Vagina (tissue), 2 donors: ENCODE measurements at regions not wholly inside any gene's neighbourhood (a gene's known extent, or its start where the extent isn't known, plus 50 kb on each side); places are given as distances from the start of the nearest gene placed in this dataset.

ENCODE experiments used
- POLR2AphosphoS5 ChIP-seq, 2 donors: sonication (generic); formaldehyde crosslinking; IDR thresholded peaks; one replicate each; pipeline ENCODE4 v1.9.0; 2017; ENCODE audit warnings: antibody characterized with exemption in 2 of 2, mild to moderate bottlenecking in 2 of 2, low read depth in 1 of 2; ENCODE audit not compliant: insufficient read depth in 1 of 2
- TF ChIP-seq, protein P1 (sequence below), 3 experiments: fragments of 450-650 bp in 2 of 3; fragments of 200-600 bp in 1 of 3; sonication (generic) in 1 of 3; IDR thresholded peaks; one replicate each; pipeline ENCODE4 v1.5.1; 2017 to 2019; ENCODE audit warnings: antibody characterized with exemption in 3 of 3, mild to moderate bottlenecking in 2 of 3, moderate library complexity in 2 of 3

GRCh38 chr3:115292677-115293165 is 145.6 kb upstream of the ZBTB20 start:
- TF ChIP-seq, protein P1, sequence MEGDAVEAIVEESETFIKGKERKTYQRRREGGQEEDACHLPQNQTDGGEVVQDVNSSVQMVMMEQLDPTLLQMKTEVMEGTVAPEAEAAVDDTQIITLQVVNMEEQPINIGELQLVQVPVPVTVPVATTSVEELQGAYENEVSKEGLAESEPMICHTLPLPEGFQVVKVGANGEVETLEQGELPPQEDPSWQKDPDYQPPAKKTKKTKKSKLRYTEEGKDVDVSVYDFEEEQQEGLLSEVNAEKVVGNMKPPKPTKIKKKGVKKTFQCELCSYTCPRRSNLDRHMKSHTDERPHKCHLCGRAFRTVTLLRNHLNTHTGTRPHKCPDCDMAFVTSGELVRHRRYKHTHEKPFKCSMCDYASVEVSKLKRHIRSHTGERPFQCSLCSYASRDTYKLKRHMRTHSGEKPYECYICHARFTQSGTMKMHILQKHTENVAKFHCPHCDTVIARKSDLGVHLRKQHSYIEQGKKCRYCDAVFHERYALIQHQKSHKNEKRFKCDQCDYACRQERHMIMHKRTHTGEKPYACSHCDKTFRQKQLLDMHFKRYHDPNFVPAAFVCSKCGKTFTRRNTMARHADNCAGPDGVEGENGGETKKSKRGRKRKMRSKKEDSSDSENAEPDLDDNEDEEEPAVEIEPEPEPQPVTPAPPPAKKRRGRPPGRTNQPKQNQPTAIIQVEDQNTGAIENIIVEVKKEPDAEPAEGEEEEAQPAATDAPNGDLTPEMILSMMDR (IDR thresholded peaks at IDR 0.05) = no peak
- no peak for TF ChIP-seq POLR2AphosphoS5 (IDR thresholded peaks at IDR 0.05; ENCODE audit: insufficient read depth in 1 of 2, low read depth in 1 of 2)
